Thymus (tissue), 11 donors: ENCODE measurements at regions not wholly inside any gene's neighbourhood (a gene's known extent, or its start where the extent isn't known, plus 50 kb on each side); places are given as distances from the start of the nearest gene placed in this dataset.

ENCODE experiments used
- DNase-seq, 9 donors: peaks; one replicate each; pipeline ENCODE4 v3.0.0-alpha.2; 2013; ENCODE audit warnings: low spot score in 9 of 9, low read depth in 6 of 9, missing footprints in 1 of 9
- H3K27ac ChIP-seq, 2 donors: one replicate each; pipeline ENCODE4 v1.5.1; 2013; ENCODE audit warnings: control low read depth in 1 of 2, low read depth in 1 of 2, low read length in 1 of 2, mild to moderate bottlenecking in 1 of 2, moderate library complexity in 1 of 2
- H3K27me3 ChIP-seq, 2 donors: one replicate each; pipeline ENCODE4 v1.5.1; 2013; ENCODE audit warnings: low read length in 1 of 2; ENCODE audit not compliant: control insufficient read depth in 2 of 2, insufficient read depth in 1 of 2
- H3K36me3 ChIP-seq, 2 donors: one replicate each; pipeline ENCODE4 v1.5.1; 2013; ENCODE audit warnings: low read length in 1 of 2, mild to moderate bottlenecking in 1 of 2, moderate library complexity in 1 of 2; ENCODE audit not compliant: control insufficient read depth in 2 of 2, insufficient read depth in 2 of 2
- H3K4me1 ChIP-seq, 2 donors: one replicate each; pipeline ENCODE4 v1.5.1; 2013; ENCODE audit warnings: low read length in 2 of 2; ENCODE audit not compliant: control insufficient read depth in 2 of 2, insufficient read depth in 2 of 2
- H3K4me3 ChIP-seq, 2 donors: one replicate each; pipeline ENCODE4 v1.5.1; 2013; ENCODE audit warnings: low read length in 2 of 2, control low read depth in 1 of 2, mild to moderate bottlenecking in 1 of 2
- H3K9me3 ChIP-seq, 2 donors: one replicate each; pipeline ENCODE4 v1.5.1; 2013; ENCODE audit warnings: low read length in 1 of 2, mild to moderate bottlenecking in 1 of 2; ENCODE audit not compliant: control insufficient read depth in 2 of 2, insufficient read depth in 1 of 2
- WGBS: extraction: QIAGEN DNeasy Blood & Tissue Kit; methylation state at CpG from one replicate; pipeline ENCODE4 v1.1.7; 2013; 5-methylcytosine and 5-hydroxymethylcytosine counted together
- donor health status: healthy.

DNA sequence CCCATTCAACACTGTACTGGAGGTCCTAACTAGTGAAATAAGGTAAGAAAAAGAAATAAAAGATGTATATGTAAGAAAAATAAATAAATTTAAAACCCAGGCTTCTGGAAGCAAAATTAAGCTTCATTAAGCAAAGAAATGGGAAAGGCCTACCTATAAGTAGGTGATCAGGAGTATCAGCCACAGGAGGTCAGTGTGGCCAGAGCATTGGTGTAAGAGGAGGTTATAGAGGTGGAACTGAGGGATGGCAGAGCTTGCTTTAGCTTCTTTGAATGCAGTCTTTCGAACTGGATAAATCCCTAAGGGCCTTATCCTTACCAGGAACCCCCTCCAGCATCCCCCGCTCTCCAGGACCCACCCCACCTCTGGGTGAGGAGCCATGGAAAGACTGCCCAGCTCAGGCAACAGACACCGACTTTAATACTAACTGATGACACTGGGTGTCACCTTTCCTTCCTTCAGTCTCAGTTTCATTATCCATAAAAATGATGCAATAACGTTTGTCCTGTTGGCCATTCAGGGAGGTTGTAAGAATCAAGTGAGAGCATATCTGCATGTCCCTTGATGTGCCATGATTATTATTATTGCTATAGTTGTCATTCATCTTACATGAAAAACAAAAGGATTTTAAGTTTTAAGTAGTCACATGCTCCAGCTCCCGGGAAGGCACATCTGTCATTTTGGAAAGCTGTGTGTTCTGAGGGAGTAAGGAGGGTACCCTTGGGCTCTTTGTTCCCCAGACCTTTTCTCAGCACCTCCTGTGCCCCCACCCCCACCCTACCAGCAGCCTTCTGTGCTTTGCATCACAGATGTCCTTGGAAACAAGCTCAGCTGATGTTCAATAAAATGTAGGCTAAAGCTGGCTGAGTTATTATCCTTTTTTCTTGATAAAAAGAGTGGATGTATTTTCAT lies 50.8 kb upstream of the CTNNA1 start:
- H3K4me1 ChIP-seq: peaks cover 0 to 8% of the 10 kb centered on the region in 2 donors
- H3K36me3 ChIP-seq: no peaks in the 10 kb centered on the region
- peaks cover 5 to 35% of the 10 kb centered on the region in 2 donors for H3K27me3 ChIP-seq
- H3K4me3 ChIP-seq: no peak overlapping the region
- 84% methylated on average over 5 of the region's 5 CpGs for WGBS
- no peaks in the 10 kb centered on the region for H3K9me3 ChIP-seq
- H3K27ac ChIP-seq: no peak overlapping the region
- DNase-seq: no peak

DNA sequence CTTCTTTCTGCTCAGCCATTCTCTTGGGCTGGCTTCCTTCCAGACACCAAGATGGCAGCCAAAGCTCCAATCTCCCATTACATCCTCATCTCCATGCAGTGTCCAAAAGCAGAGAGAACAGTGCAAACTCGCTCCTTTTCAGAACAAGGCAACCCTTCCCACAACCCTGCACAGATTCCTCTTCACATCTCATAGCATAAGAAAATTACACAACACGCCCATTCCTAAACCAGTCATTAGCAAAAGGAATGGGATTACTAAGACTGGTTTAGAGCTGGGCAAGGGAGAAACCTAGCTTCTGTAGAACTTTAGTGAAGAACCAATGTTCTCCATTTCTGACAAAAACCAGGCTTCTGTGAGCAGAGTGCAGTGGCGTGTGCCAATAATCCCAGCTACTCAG lies 51.5 kb upstream of the CTNNA1 start:
- H3K27ac ChIP-seq: no peak overlapping the region
- peaks cover 0 to 8% of the 10 kb centered on the region in 2 donors for H3K4me1 ChIP-seq
- H3K9me3 ChIP-seq: no peaks in the 10 kb centered on the region
- no peak for DNase-seq
- H3K4me3 ChIP-seq: no peak overlapping the region
- 97% methylated on average over 3 of the region's 3 CpGs for WGBS
- peaks cover 5 to 30% of the 10 kb centered on the region in 2 donors for H3K27me3 ChIP-seq
- H3K36me3 ChIP-seq: no peaks in the 10 kb centered on the region

GRCh38 chr5:138700581-138701362 lies 52.5 kb upstream of the CTNNA1 start:
- Histone ChIP-seq H3K36me3 (no peaks in the 10 kb centered on the region), H3K4me1 (peaks cover 0 to 8% of the 10 kb centered on the region in 2 donors), H3K27ac (no peak overlapping the region), H3K9me3 (no peaks in the 10 kb centered on the region), H3K27me3 (peaks cover 3 to 36% of the 10 kb centered on the region in 2 donors), H3K4me3 (no peak overlapping the region)
- DNase-seq: no peak
- 96% methylated on average over 8 of the region's 8 CpGs for WGBS

- no peak overlapping the region for H3K4me3 ChIP-seq
- no peak for DNase-seq
- 94% methylated on average over 2 of the region's 2 CpGs for WGBS
Measured at GRCh38 chr5:138699482-138699881, 53.7 kb upstream of the CTNNA1 start.

GRCh38 chr5:138698713-138699112 lies 54.5 kb upstream of the CTNNA1 start:
- H3K9me3 ChIP-seq: no peaks in the 10 kb centered on the region
- DNase-seq: no peak
- H3K36me3 ChIP-seq: no peaks in the 10 kb centered on the region
- H3K4me3 ChIP-seq: no peak overlapping the region
- H3K27ac ChIP-seq: no peak overlapping the region
- no peaks in the 10 kb centered on the region for H3K4me1 ChIP-seq
- WGBS: 69% methylated on average over 5 of the region's 5 CpGs
- H3K27me3 ChIP-seq: peaks cover 3 to 37% of the 10 kb centered on the region in 2 donors

More at GRCh38 chr5:138699482-138699881, 53.7 kb upstream of the CTNNA1 start:
- Histone ChIP-seq H3K9me3 (no peaks in the 10 kb centered on the region), H3K36me3 (no peaks in the 10 kb centered on the region), H3K4me1 (peaks cover 0 to 6% of the 10 kb centered on the region in 2 donors), H3K27me3 (peaks cover 3 to 35% of the 10 kb centered on the region in 2 donors), H3K27ac (no peak overlapping the region)

DNA sequence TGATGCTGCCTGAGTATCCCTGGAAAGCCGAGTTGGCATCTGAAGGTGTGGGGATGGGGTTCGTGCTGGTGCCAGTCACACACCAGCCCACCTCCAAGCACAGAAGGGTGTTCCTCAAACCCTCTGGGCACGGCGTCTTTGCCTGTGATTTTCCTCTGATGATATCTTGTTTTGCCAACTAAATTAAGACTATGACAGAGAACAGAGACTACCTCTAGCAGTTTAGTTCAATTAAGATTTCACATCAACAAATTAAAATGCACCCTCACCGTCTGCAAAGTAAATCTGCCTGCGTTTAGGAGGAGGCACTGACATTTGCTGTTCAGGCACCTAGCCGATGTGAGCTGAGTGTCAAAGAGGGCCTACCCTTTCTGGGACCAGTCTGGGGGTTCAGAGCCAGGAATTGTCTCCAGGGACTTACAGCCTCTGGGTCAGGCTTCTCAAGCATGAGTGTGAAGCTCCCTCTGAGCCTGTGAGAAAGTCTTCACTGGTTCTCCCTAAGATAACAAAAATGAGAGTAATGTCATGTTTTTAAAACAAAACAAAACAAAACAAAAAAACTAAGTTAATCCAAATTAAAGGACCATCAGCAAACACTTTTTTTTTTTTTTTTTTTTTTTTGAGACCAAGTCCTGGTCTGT lies 55.4 kb upstream of the CTNNA1 start:
- no peak for DNase-seq
- 94% methylated on average over 7 of the region's 7 CpGs for WGBS
- Histone ChIP-seq H3K27ac (no peak overlapping the region), H3K27me3 (peaks cover 3 to 33% of the 10 kb centered on the region in 2 donors), H3K4me3 (no peak overlapping the region), H3K4me1 (no peaks in the 10 kb centered on the region), H3K9me3 (no peaks in the 10 kb centered on the region), H3K36me3 (no peaks in the 10 kb centered on the region)

- Histone ChIP-seq H3K4me1 (no peaks in the 10 kb centered on the region), H3K27me3 (peaks cover 0 to 24% of the 10 kb centered on the region in 2 donors), H3K4me3 (no peak overlapping the region), H3K36me3 (no peaks in the 10 kb centered on the region), H3K27ac (no peak overlapping the region), H3K9me3 (no peaks in the 10 kb centered on the region)
- WGBS: 90% methylated on average over 6 of the region's 6 CpGs
- DNase-seq: no peak
Measured at GRCh38 chr5:138696501-138696900, 56.7 kb upstream of the CTNNA1 start.

DNA sequence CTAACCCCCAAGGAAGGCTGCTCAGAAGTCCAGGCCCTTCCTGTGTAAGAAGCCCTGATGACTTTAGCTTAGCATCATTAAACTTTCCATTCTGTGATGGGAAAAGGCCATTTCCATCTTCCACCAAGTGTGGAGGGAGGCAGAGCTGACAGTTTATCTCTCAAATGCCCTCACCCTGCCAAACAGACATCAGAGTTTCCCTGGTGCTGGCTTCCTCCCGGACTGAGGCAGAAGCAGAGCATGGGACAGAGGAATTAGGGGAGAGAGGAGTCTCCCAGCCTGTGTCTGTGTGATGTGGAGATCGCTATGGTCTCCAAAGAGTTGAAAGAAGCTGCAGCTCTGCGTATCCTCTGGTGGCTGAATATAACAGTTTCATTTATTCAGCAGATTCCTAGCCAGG lies 57.4 kb upstream of the CTNNA1 start:
- no peak for DNase-seq

More for the DNA sequence above, 57.4 kb upstream of the CTNNA1 start:
- no peaks in the 10 kb centered on the region for H3K4me1 ChIP-seq
- H3K27me3 ChIP-seq: peaks cover 0 to 22% of the 10 kb centered on the region in 2 donors
- no peak overlapping the region for H3K27ac ChIP-seq
- no peak overlapping the region for H3K4me3 ChIP-seq
- no peaks in the 10 kb centered on the region for H3K36me3 ChIP-seq
- H3K9me3 ChIP-seq: no peaks in the 10 kb centered on the region
- 83% methylated on average over 3 of the region's 3 CpGs for WGBS
